ENCODE measurements at regions not wholly inside any gene's neighbourhood (a gene's known extent, or its start where the extent isn't known, plus 50 kb on each side); places are given as distances from the start of the nearest gene placed in this dataset.
"Not testable (repeated sequence)": the region's sequence is repeated elsewhere in the genome, so short reads cannot be mapped to it uniquely, and the experiment has no call there.

- peaks cover 3% of the 10 kb centered on the region for H3K27me3 Mint-ChIP-seq
Measured at GRCh38 chr2:72024451-72025175, 123.0 kb downstream of the CYP26B1 start.

DNA sequence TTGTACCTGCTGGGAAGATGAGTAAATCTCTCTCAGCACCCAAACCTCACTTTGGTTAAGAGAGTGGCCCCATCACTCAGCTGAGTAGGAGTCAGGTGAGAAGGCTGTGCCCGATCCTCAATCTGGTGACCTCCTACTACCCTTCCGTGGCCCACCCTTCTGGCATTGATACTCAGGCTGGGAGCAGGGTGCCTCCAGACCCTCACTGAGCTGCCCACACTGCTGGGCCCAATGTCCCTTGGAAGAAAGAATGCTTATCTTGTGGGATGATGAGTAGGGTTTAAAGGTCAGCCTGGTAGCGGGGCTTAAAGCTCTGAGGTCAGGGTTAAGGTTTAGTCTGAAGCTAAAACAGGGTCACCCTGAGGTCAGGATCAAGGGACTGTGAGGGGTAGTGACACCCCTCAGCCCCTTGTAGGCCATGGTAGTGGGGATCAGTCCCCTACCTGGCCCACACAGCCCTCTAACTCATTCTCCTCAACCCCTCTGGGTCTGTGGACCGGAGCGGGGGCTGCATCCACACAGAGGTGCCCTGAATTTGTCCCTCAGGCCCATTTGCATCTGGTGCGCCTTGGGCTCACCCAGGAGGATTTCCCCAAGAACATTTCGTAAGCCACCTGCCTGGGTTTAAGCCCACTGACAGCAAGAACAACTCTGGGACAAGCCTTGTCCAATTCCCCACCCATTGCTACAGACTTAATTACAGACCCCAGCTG, 123.8 kb downstream of the CYP26B1 start:
- no peaks in the 10 kb centered on the region for H3K4me1 Mint-ChIP-seq
- no peak overlapping the region for H3K27ac Mint-ChIP-seq
- H3K27me3 Mint-ChIP-seq: peaks cover 3% of the 10 kb centered on the region
- POLR2A ChIA-PET: no interaction called here
- H3K4me3 Mint-ChIP-seq: no peak overlapping the region
- ATAC-seq (ENCODE audit: low read depth) (no peak), DNase-seq (no peak)
- no peaks in the 10 kb centered on the region for H3K36me3 Mint-ChIP-seq
- H3K9me3 Mint-ChIP-seq: peaks cover 3% of the 10 kb centered on the region

More at GRCh38 chr2:72024451-72025175, 123.0 kb downstream of the CYP26B1 start:
- Mint-ChIP-seq H3K36me3 (no peaks in the 10 kb centered on the region), H3K27ac (no peak overlapping the region), H3K4me1 (no peaks in the 10 kb centered on the region), H3K4me3 (no peak overlapping the region), H3K9me3 (peaks cover 3% of the 10 kb centered on the region)
- POLR2A ChIA-PET: no interaction called here
- DNase-seq: no peak
- no peak for ATAC-seq (ENCODE audit: low read depth)

DNA sequence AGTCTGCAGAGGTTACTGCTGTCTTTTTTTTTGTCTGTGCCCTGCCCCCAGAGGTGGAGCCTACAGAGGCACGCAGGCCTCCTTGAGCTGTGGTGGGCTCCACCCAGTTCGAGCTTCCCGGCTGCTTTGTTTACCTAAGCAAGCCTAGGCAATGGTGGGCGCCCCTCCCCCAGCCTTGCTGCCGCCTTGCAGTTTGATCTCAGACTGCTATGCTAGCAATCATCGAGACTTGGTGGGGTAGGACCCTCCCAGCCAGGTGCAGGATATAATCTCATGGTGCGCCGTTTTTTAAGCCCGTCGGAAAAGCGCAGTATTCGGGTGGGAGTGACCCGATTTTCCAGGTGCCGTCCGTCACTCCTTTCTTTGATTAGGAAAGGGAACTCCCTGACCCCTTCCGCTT, 126.3 kb downstream of the CYP26B1 start:
- ATAC-seq (ENCODE audit: low read depth); H3K27ac Mint-ChIP-seq; H3K4me3 Mint-ChIP-seq; H3K27me3 Mint-ChIP-seq; POLR2A ChIA-PET; H3K36me3 Mint-ChIP-seq; DNase-seq; H3K4me1 Mint-ChIP-seq; H3K9me3 Mint-ChIP-seq: not testable (repeated sequence)

- H3K36me3 Mint-ChIP-seq: no peaks in the 10 kb centered on the region
- POLR2A ChIA-PET: no interaction called here
- H3K27ac Mint-ChIP-seq: no peak overlapping the region
- no peaks in the 10 kb centered on the region for H3K27me3 Mint-ChIP-seq
- no peaks in the 10 kb centered on the region for H3K9me3 Mint-ChIP-seq
- H3K4me3 Mint-ChIP-seq: no peak overlapping the region
- H3K4me1 Mint-ChIP-seq: no peaks in the 10 kb centered on the region
- DNase-seq (no peak), ATAC-seq (ENCODE audit: low read depth) (no peak)
Measured at GRCh38 chr2:72015266-72015665, 132.4 kb downstream of the CYP26B1 start.

DNA sequence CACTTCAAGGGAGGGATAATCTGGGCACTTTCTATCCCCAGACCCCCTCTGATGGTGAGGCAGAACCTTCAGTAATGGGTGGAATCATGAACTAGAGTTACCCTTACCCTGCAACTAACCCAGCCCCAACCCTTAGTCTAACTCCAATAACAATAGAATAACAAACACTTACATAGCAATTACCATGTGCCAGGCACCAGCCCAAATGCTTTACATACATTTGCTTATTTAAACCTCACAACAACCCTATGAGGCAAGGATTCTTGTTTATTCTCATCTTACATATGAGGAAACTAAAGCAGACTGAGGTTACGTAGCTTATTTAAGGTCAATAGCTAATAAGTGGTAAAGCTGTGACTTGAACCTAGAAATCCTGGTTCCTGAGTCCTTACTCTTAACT, 132.8 kb downstream of the CYP26B1 start:
- Mint-ChIP-seq H3K4me1 (no peaks in the 10 kb centered on the region), H3K36me3 (no peaks in the 10 kb centered on the region), H3K4me3 (no peak overlapping the region), H3K9me3 (no peaks in the 10 kb centered on the region), H3K27ac (no peak overlapping the region), H3K27me3 (no peaks in the 10 kb centered on the region)
- DNase-seq (no peak), ATAC-seq (ENCODE audit: low read depth) (no peak)
- POLR2A ChIA-PET: no interaction called here

DNA sequence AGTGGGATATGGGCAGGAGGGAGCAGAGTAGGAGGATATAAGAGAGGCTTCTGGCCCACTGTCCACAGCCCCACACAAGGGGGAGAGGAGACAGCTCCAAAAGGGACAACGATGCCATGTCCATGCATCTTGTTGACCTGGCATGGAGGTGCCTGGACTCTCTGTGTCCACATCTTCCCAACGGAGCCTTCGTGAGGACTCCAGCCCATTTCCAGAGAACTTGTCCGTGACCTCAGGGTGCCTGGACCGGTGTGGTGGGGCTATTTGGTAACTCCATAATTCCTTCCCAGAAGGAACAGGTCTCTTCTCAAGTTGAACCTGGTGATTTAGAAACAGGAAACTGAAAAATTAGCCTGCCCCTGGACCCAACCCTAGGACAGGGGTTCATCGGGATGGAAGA, 133.9 kb downstream of the CYP26B1 start:
- H3K36me3 Mint-ChIP-seq: no peaks in the 10 kb centered on the region
- POLR2A ChIA-PET: no interaction called here
- no peaks in the 10 kb centered on the region for H3K27me3 Mint-ChIP-seq
- no peaks in the 10 kb centered on the region for H3K4me1 Mint-ChIP-seq
- H3K9me3 Mint-ChIP-seq: no peaks in the 10 kb centered on the region
- H3K27ac Mint-ChIP-seq: no peak overlapping the region
- no peak for ATAC-seq (ENCODE audit: low read depth)
- no peak for DNase-seq
- no peak overlapping the region for H3K4me3 Mint-ChIP-seq

- no peak for DNase-seq
- no peak for ATAC-seq (ENCODE audit: low read depth)
- Mint-ChIP-seq H3K27me3 (no peaks in the 10 kb centered on the region), H3K4me3 (no peak overlapping the region), H3K27ac (no peak overlapping the region), H3K9me3 (no peaks in the 10 kb centered on the region), H3K36me3 (no peaks in the 10 kb centered on the region), H3K4me1 (no peaks in the 10 kb centered on the region)
- POLR2A ChIA-PET: no interaction called here
Measured at GRCh38 chr2:72012886-72013574, 134.6 kb downstream of the CYP26B1 start.

DNA sequence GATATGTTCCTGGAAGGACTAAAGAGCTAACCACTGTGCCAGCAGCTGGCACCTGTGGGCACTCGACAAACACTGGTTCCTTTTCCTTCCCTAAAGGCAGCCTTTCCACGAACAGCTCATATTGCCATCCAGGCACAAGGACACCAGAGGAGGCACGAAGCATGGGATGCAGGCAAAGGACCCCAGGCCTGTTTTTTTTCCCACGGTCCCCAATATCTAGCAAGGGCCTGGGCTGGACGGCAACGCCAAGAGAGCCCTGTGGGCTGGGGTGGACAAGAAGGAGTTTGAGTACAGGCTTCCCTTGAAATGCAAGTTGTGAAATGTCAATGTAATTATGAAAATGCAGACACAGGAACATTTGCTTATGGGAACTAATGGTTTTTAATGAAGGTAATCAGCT, 135.9 kb downstream of the CYP26B1 start:
- POLR2A ChIA-PET: no interaction called here
- DNase-seq: no peak
- Mint-ChIP-seq H3K4me1 (no peaks in the 10 kb centered on the region), H3K4me3 (no peak overlapping the region), H3K27me3 (no peaks in the 10 kb centered on the region), H3K36me3 (no peaks in the 10 kb centered on the region), H3K9me3 (no peaks in the 10 kb centered on the region), H3K27ac (no peak overlapping the region)
- no peak for ATAC-seq (ENCODE audit: low read depth)

DNA sequence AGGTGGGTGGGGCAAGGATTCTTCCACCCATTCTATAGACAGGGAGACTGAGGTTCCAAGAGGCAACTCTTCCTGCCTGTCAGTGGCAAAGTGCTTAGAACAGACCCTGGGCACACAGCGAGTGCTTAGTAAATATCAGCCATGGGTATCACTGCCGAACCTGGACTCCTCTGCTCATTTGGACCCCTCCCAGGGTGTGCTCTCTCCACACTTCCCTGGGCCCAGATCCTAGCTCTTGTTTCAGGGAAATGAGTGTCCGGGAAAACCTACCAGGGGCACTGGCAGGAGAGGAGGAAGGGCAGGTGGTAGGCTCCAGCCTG, 136.3 kb downstream of the CYP26B1 start:
- ATAC-seq (ENCODE audit: low read depth) (no peak), DNase-seq (no peak)
- no peaks in the 10 kb centered on the region for H3K4me1 Mint-ChIP-seq
- H3K36me3 Mint-ChIP-seq: no peaks in the 10 kb centered on the region
- H3K27ac Mint-ChIP-seq: no peak overlapping the region
- no peak overlapping the region for H3K4me3 Mint-ChIP-seq
- no peaks in the 10 kb centered on the region for H3K27me3 Mint-ChIP-seq
- H3K9me3 Mint-ChIP-seq: no peaks in the 10 kb centered on the region
- POLR2A ChIA-PET: no interaction called here

DNA sequence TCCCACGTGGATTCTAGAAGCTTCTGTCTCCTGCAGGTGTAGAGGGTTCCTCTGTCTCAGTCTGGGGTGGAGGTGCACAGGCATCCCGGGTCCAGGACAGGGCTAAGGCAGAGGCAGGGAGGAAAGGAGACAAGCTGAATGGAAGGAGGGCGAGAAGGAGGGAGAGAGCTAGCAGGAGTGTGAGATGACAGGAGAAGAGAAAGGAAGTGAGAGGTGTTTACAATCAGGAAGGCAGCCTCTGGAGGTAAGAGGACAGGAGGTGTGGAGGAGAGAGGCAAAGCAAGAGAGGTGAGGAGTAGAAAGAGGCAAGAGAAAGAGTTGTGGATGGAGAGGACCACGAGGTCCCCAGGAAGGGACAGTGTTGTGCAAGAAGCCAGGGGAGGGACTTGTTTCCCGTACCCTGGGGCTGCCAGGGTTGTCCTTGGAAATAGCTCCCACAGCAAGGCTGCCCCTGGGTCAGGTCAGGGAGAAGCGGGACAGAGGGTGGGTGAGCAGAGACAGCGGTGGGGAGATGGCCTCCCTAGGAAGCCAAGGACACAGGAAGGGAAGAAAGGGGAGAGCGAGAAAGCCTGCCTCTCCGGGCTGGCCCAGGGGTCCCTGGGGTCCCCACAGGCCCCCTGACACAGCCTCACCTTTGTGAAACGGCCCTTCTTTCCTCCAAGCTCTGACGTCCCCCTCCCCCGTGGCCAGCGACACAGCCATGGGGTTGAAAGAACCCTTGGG, 136.9 kb downstream of the CYP26B1 start:
- H3K4me1 Mint-ChIP-seq: no peaks in the 10 kb centered on the region
- H3K27ac Mint-ChIP-seq: no peak overlapping the region
- H3K4me3 Mint-ChIP-seq: no peak overlapping the region
- no peak for ATAC-seq (ENCODE audit: low read depth)
- POLR2A ChIA-PET: interaction anchor here (0.6 kb wide), 1 partner anchor 40 kb away, joined by 3 read pairs; no protein-coding TSS in a partner anchor
- DNase-seq: no peak
- H3K36me3 Mint-ChIP-seq: no peaks in the 10 kb centered on the region
- H3K9me3 Mint-ChIP-seq: no peaks in the 10 kb centered on the region
- H3K27me3 Mint-ChIP-seq: no peaks in the 10 kb centered on the region

DNA sequence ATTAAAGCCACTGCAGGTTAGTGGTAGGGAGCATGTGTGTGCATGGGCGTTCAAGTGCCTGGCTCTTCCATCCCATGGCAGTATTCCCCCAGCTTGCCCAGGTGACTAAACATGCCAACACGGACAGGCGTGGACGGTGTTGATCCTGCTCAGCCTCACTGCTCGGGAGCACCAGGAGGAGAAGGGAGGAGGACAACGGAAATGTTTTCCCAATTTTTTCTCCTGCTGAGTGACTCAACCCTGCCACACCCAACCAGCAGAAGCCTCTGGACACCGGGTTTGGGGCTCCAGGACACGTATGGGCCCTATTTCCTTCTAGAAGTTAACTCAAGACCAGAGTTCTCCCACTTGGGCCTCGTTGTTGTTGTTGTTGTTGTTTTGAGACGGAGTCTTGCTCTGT, 139.1 kb downstream of the CYP26B1 start:
- Mint-ChIP-seq H3K36me3 (no peaks in the 10 kb centered on the region), H3K4me3 (no peak overlapping the region), H3K4me1 (no peaks in the 10 kb centered on the region), H3K27me3 (no peaks in the 10 kb centered on the region), H3K9me3 (no peaks in the 10 kb centered on the region), H3K27ac (no peak overlapping the region)
- DNase-seq (no peak), ATAC-seq (ENCODE audit: low read depth) (no peak)
- POLR2A ChIA-PET: no interaction called here

DNA sequence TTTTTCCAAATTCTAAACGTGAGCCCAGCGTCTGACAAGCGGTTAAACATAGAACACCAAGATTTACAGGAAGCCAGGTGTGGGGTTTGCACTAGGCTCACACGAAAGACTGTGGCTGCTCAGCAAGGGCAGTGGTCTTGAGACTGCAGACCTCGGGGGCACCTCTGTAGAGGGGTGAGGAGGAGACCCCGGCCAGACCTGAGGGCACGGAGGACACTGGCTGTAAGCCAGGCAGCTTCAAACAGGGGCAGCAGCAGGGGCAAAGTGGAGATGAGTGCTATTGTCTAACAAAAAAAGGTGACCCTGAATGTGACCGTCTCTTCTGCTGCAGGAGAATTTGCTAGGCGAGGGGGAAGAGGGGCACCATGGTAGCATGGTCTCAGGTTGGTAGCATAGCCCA, 140.3 kb downstream of the CYP26B1 start:
- DNase-seq (no peak), ATAC-seq (ENCODE audit: low read depth) (no peak)
- no peak overlapping the region for H3K27ac Mint-ChIP-seq
- no peaks in the 10 kb centered on the region for H3K27me3 Mint-ChIP-seq
- no peaks in the 10 kb centered on the region for H3K4me1 Mint-ChIP-seq
- POLR2A ChIA-PET: no interaction called here
- no peaks in the 10 kb centered on the region for H3K9me3 Mint-ChIP-seq
- no peaks in the 10 kb centered on the region for H3K36me3 Mint-ChIP-seq
- H3K4me3 Mint-ChIP-seq: no peak overlapping the region

DNA sequence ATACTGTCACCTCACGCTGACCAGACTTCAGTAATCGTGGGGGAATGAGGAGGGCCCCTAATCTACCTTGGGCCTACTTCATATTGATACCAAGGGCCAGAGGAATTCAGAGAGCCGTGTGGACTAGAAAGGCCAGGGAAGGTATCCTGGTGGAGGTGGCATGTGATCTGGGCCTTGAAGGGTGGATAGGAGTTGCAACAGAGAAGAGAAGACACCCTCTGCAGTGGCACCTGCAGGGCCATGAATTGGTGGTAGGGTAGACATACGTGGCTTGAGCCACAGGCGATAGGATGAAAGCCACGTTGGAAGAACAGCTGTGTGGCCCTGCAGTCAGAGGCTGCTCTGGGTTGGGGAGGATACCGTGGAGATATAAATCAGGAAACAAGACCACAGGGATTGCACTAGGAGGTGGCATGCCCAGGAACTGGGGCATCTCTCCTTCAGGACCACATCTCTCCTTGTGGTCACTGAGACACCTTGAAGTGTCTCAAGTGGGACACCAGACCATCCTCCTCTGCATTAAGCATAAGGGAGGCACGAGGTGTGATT, 141.4 kb downstream of the CYP26B1 start:
- DNase-seq: no peak
- ATAC-seq (ENCODE audit: low read depth): no peak
- no peak overlapping the region for H3K27ac Mint-ChIP-seq

More for the DNA sequence above, 141.4 kb downstream of the CYP26B1 start:
- Mint-ChIP-seq H3K4me3 (no peak overlapping the region), H3K9me3 (no peaks in the 10 kb centered on the region), H3K4me1 (no peaks in the 10 kb centered on the region), H3K36me3 (no peaks in the 10 kb centered on the region), H3K27me3 (no peaks in the 10 kb centered on the region)
- POLR2A ChIA-PET: no interaction called here

Data from activated naive CD8-positive, alpha-beta T cell treated with anti-CD3 and anti-CD28 coated beads, Interleukin-2, amount 10 ng/mL, durations not matched to agents 7 days and 5 days (primary cell).